ENCODE measurements at regions not wholly inside any gene's neighbourhood (a gene's known extent, or its start where the extent isn't known, plus 50 kb on each side); places are given as distances from the start of the nearest gene placed in this dataset.

GRCh38 chr17:71966459-71967313 is 154.1 kb upstream of the SOX9 start:
- H3K4me3 Mint-ChIP-seq = no peak overlapping the region

GRCh38 chr17:71969500-71969899 is 151.3 kb upstream of the SOX9 start:
- H3K4me3 Mint-ChIP-seq = no peak overlapping the region
- H3K36me3 Mint-ChIP-seq = no peaks in the 10 kb centered on the region
- H3K4me1 Mint-ChIP-seq = no peaks in the 10 kb centered on the region
- no peak for TF ChIP-seq CTCF (IDR thresholded peaks at IDR 0.05; ENCODE audit: unreplicated experiment)
- DNase-seq (ENCODE audit: low spot score in 2 of 2, unreplicated experiment in 2 of 2) = no peak
- H3K27ac Mint-ChIP-seq = no peak overlapping the region
- no peaks in the 10 kb centered on the region for H3K9me3 Mint-ChIP-seq
- H3K27me3 Mint-ChIP-seq (ENCODE audit: low read depth) = peaks cover 2% of the 10 kb centered on the region

More at GRCh38 chr17:71966459-71967313, 154.1 kb upstream of the SOX9 start:
- no peak for TF ChIP-seq CTCF (IDR thresholded peaks at IDR 0.05; ENCODE audit: unreplicated experiment)
- Mint-ChIP-seq H3K9me3 (no peaks in the 10 kb centered on the region), H3K27me3 (ENCODE audit: low read depth) (peaks cover 2% of the 10 kb centered on the region), H3K27ac (no peak overlapping the region), H3K36me3 (no peaks in the 10 kb centered on the region), H3K4me1 (no peaks in the 10 kb centered on the region)
- no peak for DNase-seq (ENCODE audit: low spot score in 2 of 2, unreplicated experiment in 2 of 2)

GRCh38 chr17:71970312-71970711 is 150.5 kb upstream of the SOX9 start:
- TF ChIP-seq CTCF (IDR thresholded peaks at IDR 0.05; ENCODE audit: unreplicated experiment) = no peak
- H3K9me3 Mint-ChIP-seq = no peaks in the 10 kb centered on the region
- H3K27me3 Mint-ChIP-seq (ENCODE audit: low read depth) = peaks cover 2% of the 10 kb centered on the region
- no peak overlapping the region for H3K27ac Mint-ChIP-seq
- H3K36me3 Mint-ChIP-seq = no peaks in the 10 kb centered on the region
- no peak overlapping the region for H3K4me3 Mint-ChIP-seq
- no peak for DNase-seq (ENCODE audit: low spot score in 2 of 2, unreplicated experiment in 2 of 2)
- no peaks in the 10 kb centered on the region for H3K4me1 Mint-ChIP-seq

GRCh38 chr17:71974051-71974450 is 146.8 kb upstream of the SOX9 start:
- Mint-ChIP-seq H3K9me3 (peaks cover 3% of the 10 kb centered on the region), H3K27ac (no peak overlapping the region), H3K36me3 (no peaks in the 10 kb centered on the region), H3K27me3 (ENCODE audit: low read depth) (peaks cover 5% of the 10 kb centered on the region), H3K4me1 (peaks cover 3% of the 10 kb centered on the region), H3K4me3 (no peak overlapping the region)
- TF ChIP-seq CTCF (IDR thresholded peaks at IDR 0.05; ENCODE audit: unreplicated experiment) = no peak
- no peak for DNase-seq (ENCODE audit: low spot score in 2 of 2, unreplicated experiment in 2 of 2)

GRCh38 chr17:71975331-71975801 is 145.5 kb upstream of the SOX9 start:
- H3K9me3 Mint-ChIP-seq = peaks cover 4% of the 10 kb centered on the region
- H3K4me3 Mint-ChIP-seq = peak overlapping the region; percentile 22
- peak overlapping the region; percentile 13 for H3K27ac Mint-ChIP-seq
- no peaks in the 10 kb centered on the region for H3K36me3 Mint-ChIP-seq
- H3K27me3 Mint-ChIP-seq (ENCODE audit: low read depth) = peaks cover 5% of the 10 kb centered on the region
- no peak for DNase-seq (ENCODE audit: low spot score in 2 of 2, unreplicated experiment in 2 of 2)
- no peak for TF ChIP-seq CTCF (IDR thresholded peaks at IDR 0.05; ENCODE audit: unreplicated experiment)
- H3K4me1 Mint-ChIP-seq = peaks cover 3% of the 10 kb centered on the region
